NB4 (cell line): ENCODE measurements at regions not wholly inside any gene's neighbourhood (a gene's known extent, or its start where the extent isn't known, plus 50 kb on each side); places are given as distances from the start of the nearest gene placed in this dataset.

Source experiments
- POLR2A ChIP-seq: IDR thresholded peaks from 2 replicates; pipeline ENCODE4 v1.6.1; 2011; ENCODE audit warnings: mild to moderate bottlenecking; ENCODE audit not compliant: insufficient read length; ENCODE audit errors: extremely low read depth
- TF ChIP-seq, protein P1 (sequence below): IDR thresholded peaks from one replicate; pipeline ENCODE4 v1.5.1; 2012; ENCODE audit warnings: low read depth, low read length

DNA sequence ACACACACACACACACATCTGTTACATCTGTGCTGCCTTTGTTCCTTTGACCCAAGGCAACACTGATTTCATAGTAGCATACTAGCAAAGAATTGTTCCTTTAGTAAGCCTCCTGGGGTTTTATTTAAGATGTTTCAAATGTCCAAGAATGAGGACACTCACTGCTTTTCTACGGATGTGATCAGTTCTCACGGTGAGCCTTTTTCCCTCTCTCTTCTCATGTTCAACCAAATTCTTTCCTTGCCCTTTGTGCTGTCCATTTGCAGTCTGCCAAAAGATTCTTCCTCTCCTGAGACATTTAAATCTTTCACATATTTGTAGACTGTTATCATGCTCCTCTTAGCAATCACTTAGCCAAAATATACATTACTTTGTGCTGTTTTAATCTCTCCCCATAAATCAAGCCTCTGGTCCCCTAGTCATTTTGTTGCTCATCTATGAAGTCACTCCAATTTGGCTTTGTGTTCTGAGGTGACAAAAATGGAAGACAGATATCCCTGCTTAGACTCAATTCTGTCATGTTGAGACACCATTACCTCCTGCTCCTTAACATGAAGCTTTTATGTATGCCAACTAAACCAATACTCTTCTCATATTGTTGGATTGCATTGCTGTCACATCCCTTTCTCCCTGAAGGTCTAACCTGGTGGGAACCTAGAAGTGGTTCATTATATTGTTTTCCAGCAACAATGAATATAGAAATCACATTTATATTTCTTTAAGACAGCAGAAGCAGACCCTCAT lies 1605.3 kb upstream of the ACVR2A start:
- no peak for TF ChIP-seq POLR2A
- TF ChIP-seq, protein P1, sequence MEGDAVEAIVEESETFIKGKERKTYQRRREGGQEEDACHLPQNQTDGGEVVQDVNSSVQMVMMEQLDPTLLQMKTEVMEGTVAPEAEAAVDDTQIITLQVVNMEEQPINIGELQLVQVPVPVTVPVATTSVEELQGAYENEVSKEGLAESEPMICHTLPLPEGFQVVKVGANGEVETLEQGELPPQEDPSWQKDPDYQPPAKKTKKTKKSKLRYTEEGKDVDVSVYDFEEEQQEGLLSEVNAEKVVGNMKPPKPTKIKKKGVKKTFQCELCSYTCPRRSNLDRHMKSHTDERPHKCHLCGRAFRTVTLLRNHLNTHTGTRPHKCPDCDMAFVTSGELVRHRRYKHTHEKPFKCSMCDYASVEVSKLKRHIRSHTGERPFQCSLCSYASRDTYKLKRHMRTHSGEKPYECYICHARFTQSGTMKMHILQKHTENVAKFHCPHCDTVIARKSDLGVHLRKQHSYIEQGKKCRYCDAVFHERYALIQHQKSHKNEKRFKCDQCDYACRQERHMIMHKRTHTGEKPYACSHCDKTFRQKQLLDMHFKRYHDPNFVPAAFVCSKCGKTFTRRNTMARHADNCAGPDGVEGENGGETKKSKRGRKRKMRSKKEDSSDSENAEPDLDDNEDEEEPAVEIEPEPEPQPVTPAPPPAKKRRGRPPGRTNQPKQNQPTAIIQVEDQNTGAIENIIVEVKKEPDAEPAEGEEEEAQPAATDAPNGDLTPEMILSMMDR: no peak
